ENCODE measurements at regions not wholly inside any gene's neighbourhood (a gene's known extent, or its start where the extent isn't known, plus 50 kb on each side); places are given as distances from the start of the nearest gene placed in this dataset.

- no peak for FAIRE-seq
- no peak for ATAC-seq
- Histone ChIP-seq H3K4me1 (no peaks in the 10 kb centered on the region), H3K27ac (no peak overlapping the region), H3K9me3 (no peaks in the 10 kb centered on the region), H3K4me2 (no peak overlapping the region), H3K4me3 (no peak overlapping the region)
- DNase-seq (ENCODE audit: low read depth in 1 of 2, low spot score in 1 of 2) = no peak
- ChIA-PET CTCF (interaction anchor here (0.6 kb wide), 1 partner anchor 21 kb away, joined by 3 read pairs; no protein-coding TSS in a partner anchor), POLR2A (no interaction called here)
- no peak for TF ChIP-seq JUN (IDR thresholded peaks at IDR 0.05)
- no peak for TF ChIP-seq ZC3H11A (IDR thresholded peaks at IDR 0.05)
- TF ChIP-seq EP300 (IDR thresholded peaks at IDR 0.05) = no peak
- no peak for TF ChIP-seq RARB (CRISPR knock-in tag; IDR thresholded peaks at IDR 0.05)
- no peak for TF ChIP-seq CTCF (IDR thresholded peaks at IDR 0.05)
- WGBS (ENCODE audit: missing lambda C conversion rate) = 40% methylated on average over 13 of the region's 16 CpGs
Measured at GRCh38 chr7:60017-60675, 132.2 kb upstream of the FAM20C start.

- 64% methylated on average over 9 of the region's 9 CpGs for WGBS (ENCODE audit: missing lambda C conversion rate)
- no peak for TF ChIP-seq RNF2 (IDR thresholded peaks at IDR 0.05; ENCODE audit: borderline replicate concordance, low read depth)
- no peak for TF ChIP-seq HOXA7 (CRISPR knock-in tag; IDR thresholded peaks at IDR 0.05)
- TF ChIP-seq MAZ (IDR thresholded peaks at IDR 0.05; ENCODE audit: borderline replicate concordance, low read depth, low read length) = no peak
- TF ChIP-seq JUN (IDR thresholded peaks at IDR 0.05) = no peak
- no peak for TF ChIP-seq CBX8 (IDR thresholded peaks at IDR 0.05)
- no peak for TF ChIP-seq MYC (IDR thresholded peaks at IDR 0.05; ENCODE audit: borderline replicate concordance, low read length)
- TF ChIP-seq USF2 (IDR thresholded peaks at IDR 0.05) = no peak
- no peak for TF ChIP-seq FOSL2 (IDR thresholded peaks at IDR 0.05)
- no peak for TF ChIP-seq FOSL2 (CRISPR knock-in tag; IDR thresholded peaks at IDR 0.05)
- TF ChIP-seq ZNF302 (CRISPR knock-in tag; IDR thresholded peaks at IDR 0.05) = no peak
- TF ChIP-seq NFE2L2 (conservative IDR thresholded peaks at IDR 0.05; ENCODE audit: low read length) = no peak
- no peak for TF ChIP-seq SREBF2 (IDR thresholded peaks at IDR 0.05)
- no peak for TF ChIP-seq PBX3 (IDR thresholded peaks at IDR 0.05)
- TF ChIP-seq HOXB5 (CRISPR knock-in tag; IDR thresholded peaks at IDR 0.05) = no peak
- TF ChIP-seq SMC3 (IDR thresholded peaks at IDR 0.05) = no peak
- TF ChIP-seq PHF8 (IDR thresholded peaks at IDR 0.05; ENCODE audit: borderline replicate concordance, low read depth) = no peak
- no peak for TF ChIP-seq KDM5A (IDR thresholded peaks at IDR 0.05)
- no peak for TF ChIP-seq CHD2 (IDR thresholded peaks at IDR 0.05; ENCODE audit: low read length, partially characterized antibody)
- no peak for TF ChIP-seq EP300 (IDR thresholded peaks at IDR 0.05)
- FAIRE-seq (no peak), DNase-seq (ENCODE audit: low read depth in 1 of 2, low spot score in 1 of 2) (no peak), ATAC-seq (no peak)
- Histone ChIP-seq H3K9me3 (no peaks in the 10 kb centered on the region), H3K4me1 (no peaks in the 10 kb centered on the region), H3K27ac (no peak overlapping the region), H3K4me3 (no peak overlapping the region), H3K4me2 (no peak overlapping the region)
- ChIA-PET POLR2A (no interaction called here), CTCF (no interaction called here)
Measured at GRCh38 chr7:60706-61105, 131.7 kb upstream of the FAM20C start.

- WGBS (ENCODE audit: missing lambda C conversion rate) = 22% methylated on average over 3 of the region's 9 CpGs
- ATAC-seq = no peak
Measured at GRCh38 chr7:61111-61510, 131.3 kb upstream of the FAM20C start.

More at GRCh38 chr7:61111-61510, 131.3 kb upstream of the FAM20C start:
- POLR2A ChIA-PET = no interaction called here
- H3K4me1 ChIP-seq = no peaks in the 10 kb centered on the region
- no peak overlapping the region for H3K27ac ChIP-seq
- CTCF ChIA-PET = no interaction called here
- H3K4me3 ChIP-seq = no peak overlapping the region
- H3K9me3 ChIP-seq = no peaks in the 10 kb centered on the region
- no peak for DNase-seq (ENCODE audit: low read depth in 1 of 2, low spot score in 1 of 2)
- FAIRE-seq = no peak
- TF ChIP-seq KDM1A (IDR thresholded peaks at IDR 0.05; ENCODE audit: low read depth) (no peak), RARB (CRISPR knock-in tag; IDR thresholded peaks at IDR 0.05) (no peak), ATOH8 (CRISPR knock-in tag; IDR thresholded peaks at IDR 0.05; ENCODE audit: low read depth) (no peak)
- no peak overlapping the region for H3K4me2 ChIP-seq
